22Rv1 (cell line): ENCODE measurements at regions not wholly inside any gene's neighbourhood (a gene's known extent, or its start where the extent isn't known, plus 50 kb on each side); places are given as distances from the start of the nearest gene placed in this dataset.

Source experiments
- H3K27ac ChIP-seq: fragments of 450-650 bp; 2 replicates; pipeline ENCODE4 v1.5.1; 2017
- ZFX ChIP-seq: fragments of 450-650 bp; IDR thresholded peaks from 2 replicates; pipeline ENCODE4 v1.6.1; 2017; ENCODE audit warnings: antibody characterized with exemption, borderline replicate concordance
- TF ChIP-seq, protein P1 (sequence below): fragments of 450-650 bp; IDR thresholded peaks from 2 replicates; pipeline ENCODE4 v1.5.1; 2017; ENCODE audit warnings: mild to moderate bottlenecking

DNA sequence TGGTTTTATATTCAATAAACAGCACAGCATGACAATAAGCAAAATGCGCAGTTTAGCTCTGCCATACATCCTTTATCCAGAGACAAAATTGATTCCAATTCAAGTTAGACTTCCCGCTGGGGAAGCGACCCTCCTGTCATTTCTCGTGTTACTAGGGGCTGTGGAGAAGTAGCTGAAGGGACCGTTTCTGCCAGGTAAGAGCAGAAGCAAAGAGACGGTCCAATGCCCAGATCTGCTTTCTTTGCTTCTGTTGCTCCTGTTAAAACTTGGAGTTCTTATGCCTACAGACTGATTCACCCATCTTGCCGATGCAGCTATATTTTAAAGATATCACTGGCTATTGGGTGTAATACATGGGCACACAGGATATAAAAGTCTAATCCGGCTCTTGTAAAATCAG lies 156.8 kb upstream of the AVPR1A start:
- no peak overlapping the region for H3K27ac ChIP-seq
- TF ChIP-seq, protein P1, sequence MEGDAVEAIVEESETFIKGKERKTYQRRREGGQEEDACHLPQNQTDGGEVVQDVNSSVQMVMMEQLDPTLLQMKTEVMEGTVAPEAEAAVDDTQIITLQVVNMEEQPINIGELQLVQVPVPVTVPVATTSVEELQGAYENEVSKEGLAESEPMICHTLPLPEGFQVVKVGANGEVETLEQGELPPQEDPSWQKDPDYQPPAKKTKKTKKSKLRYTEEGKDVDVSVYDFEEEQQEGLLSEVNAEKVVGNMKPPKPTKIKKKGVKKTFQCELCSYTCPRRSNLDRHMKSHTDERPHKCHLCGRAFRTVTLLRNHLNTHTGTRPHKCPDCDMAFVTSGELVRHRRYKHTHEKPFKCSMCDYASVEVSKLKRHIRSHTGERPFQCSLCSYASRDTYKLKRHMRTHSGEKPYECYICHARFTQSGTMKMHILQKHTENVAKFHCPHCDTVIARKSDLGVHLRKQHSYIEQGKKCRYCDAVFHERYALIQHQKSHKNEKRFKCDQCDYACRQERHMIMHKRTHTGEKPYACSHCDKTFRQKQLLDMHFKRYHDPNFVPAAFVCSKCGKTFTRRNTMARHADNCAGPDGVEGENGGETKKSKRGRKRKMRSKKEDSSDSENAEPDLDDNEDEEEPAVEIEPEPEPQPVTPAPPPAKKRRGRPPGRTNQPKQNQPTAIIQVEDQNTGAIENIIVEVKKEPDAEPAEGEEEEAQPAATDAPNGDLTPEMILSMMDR: no peak
- no peak for TF ChIP-seq ZFX

DNA sequence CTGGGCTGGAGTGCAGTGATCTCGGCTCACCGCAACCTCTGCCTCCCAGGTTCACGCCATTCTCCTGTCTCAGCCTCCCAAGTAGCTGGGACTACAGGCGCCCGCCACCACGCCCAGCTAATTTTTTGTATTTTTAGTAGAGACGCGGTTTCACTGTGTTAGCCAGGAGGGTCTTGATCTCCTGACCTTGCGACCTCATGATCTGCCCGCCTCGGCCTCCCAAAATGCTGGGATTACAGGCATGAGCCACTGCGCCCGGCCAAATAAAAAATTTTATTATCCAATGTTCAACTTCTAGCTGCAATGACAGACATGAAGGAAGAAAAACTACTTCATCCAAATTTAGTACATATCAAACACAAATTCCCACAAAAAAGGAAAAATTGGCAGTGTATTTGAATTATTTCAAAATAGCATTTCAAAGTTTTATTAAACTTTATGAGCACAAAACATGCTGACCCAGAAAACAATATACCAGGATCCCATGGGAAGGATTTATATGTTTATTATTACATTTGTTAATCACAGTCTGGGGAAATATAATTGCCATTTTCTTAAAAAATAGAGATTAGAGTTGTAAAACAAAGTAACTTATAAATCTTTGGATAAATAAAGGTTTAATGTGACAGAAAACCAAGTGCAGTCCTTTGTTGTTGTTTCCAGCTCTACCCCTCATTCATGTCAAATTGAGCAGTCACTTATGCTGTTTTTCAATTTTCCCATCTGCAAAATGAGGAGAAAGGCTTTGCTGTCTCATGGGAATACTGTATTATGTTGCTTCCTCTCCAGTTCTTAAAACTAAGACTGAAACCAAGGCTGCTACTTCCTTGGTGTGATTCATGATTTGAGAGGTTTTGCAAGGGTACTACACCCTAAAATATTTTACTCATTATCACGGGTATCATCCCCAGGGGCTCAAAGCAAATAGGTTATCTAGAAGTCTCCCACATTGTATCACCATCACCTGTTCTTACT lies 155.2 kb upstream of the AVPR1A start:
- no peak overlapping the region for H3K27ac ChIP-seq
- TF ChIP-seq ZFX: no peak
- TF ChIP-seq, protein P1: no peak

DNA sequence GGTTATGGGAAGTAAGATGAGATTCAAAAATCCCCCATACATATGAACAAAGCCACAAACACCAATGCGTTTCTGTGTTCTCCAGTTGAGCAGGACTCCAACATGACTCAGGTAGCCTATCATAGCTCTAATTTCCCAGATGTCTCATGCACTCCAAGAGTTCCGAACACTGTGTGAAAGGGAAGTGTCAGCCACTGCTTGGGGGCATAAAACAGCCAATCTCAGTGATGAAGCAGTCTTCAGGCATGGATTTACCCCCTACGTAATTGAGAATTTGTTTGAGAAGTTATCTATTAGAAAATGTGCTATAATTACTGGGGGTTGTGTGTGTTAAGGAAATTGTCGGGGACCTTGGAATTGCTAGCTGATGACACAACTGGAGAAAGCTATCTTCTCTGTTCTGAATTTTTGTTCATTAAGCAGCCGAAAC lies 153.9 kb upstream of the AVPR1A start:
- no peak overlapping the region for H3K27ac ChIP-seq
- TF ChIP-seq, protein P1: no peak
- no peak for TF ChIP-seq ZFX

DNA sequence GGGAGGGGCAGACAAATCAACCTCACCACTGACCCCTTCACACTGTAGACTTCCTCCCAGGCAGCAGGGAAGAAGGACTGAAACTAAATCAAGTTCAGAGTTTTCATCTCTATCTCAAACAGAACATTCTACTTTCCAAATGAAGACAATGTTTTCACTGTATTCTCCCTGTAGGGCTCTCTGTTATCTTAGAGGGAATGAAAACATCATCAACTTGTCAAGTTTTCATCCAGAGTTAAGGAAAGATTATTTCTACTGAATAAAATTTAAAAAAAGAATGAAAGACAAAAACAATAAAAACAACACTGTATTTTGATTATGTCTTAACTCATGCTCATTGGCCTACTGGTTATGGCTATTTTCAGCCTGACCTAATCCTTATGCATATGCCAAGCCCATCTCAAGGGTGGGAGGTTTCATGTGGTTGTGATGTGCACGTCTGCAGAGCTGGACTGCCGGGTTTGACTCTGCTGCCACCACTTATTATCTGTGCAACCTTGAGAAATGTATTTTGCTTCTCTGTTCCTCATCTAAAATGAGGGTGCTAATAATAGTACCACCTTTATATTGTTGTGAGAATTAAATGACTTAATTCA lies 152.0 kb upstream of the AVPR1A start:
- H3K27ac ChIP-seq: no peak overlapping the region
- no peak for TF ChIP-seq ZFX
- TF ChIP-seq, protein P1: no peak

DNA sequence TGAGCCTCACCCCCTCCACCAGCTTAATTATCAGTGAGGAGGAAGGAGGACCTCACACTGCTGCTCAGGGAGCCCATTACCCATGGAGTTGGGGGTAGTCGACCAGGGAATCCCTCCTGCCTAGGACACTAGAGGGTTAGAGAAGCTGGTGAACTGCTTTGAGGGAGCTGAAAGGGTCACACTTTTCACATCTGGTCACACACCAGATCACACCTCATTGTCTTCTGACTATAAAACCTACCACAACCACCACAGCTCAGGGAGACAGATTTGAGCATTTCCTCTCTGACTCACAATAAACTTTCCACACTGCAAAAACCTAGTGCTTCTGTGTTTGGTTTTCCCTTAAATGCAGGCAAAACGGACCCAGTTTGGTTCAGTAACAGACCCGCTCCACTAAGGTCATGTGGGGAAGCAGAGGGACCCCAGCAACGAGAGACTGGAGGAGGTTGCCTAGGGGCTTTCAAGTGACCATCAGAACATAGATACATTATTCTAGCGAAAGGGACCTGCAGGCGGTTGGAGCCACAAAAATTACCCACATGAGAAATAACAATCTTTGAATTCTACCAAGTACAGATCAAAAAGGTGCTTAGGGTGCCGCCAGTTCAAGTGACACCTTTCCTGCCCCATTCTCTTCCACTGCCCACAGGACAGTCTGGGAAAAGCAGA lies 151.4 kb upstream of the AVPR1A start:
- H3K27ac ChIP-seq: no peak overlapping the region
- TF ChIP-seq, protein P1: no peak
- no peak for TF ChIP-seq ZFX

DNA sequence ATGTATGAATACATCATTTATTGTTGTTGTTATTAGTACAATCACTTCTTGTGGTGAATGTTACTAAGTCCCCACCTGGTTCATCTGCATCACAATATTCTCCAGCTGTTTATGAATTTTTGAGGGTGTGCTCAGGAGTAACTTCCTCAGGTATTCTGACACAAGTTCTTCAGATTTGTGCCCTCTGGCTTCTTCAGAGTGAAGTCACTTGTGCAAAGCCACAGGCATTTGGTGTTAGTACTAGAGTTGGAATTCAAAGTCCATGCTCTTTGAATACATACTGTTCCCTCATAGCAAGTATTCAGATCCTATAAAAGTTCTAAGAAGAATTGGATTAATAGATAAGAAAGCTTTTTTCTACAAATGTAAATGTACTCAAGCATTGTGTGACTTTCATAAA lies 150.3 kb upstream of the AVPR1A start:
- H3K27ac ChIP-seq: no peak overlapping the region
- no peak for TF ChIP-seq ZFX
- TF ChIP-seq, protein P1: no peak

DNA sequence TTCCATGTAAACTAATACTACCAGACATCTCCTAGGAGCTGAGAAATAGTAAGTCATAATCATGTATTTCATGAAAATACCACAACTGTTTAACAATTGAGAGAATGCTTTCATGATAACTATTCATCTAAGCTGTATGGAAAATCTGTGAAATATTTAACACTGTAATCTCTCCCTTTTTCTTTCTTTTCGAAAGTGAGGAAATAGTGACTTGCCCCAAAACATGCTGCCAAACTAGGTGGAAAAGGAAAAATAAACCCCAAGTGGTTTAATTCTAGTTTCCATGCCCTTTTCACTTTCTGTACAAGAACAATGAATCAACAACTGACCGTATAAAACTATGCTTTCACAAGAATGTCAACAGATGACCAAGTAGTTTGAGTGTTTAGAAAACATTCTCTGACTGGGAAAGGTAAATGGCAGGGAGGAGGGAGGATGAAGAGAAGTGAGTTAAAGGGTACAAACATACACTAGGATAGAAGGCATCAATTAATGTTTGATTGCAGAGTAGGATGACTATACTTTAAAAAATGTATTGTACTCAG lies 147.5 kb upstream of the AVPR1A start:
- H3K27ac ChIP-seq: no peak overlapping the region
- TF ChIP-seq ZFX: no peak
- TF ChIP-seq, protein P1: no peak
